ENCODE measurements at regions not wholly inside any gene's neighbourhood (a gene's known extent, or its start where the extent isn't known, plus 50 kb on each side); places are given as distances from the start of the nearest gene placed in this dataset.

DNA sequence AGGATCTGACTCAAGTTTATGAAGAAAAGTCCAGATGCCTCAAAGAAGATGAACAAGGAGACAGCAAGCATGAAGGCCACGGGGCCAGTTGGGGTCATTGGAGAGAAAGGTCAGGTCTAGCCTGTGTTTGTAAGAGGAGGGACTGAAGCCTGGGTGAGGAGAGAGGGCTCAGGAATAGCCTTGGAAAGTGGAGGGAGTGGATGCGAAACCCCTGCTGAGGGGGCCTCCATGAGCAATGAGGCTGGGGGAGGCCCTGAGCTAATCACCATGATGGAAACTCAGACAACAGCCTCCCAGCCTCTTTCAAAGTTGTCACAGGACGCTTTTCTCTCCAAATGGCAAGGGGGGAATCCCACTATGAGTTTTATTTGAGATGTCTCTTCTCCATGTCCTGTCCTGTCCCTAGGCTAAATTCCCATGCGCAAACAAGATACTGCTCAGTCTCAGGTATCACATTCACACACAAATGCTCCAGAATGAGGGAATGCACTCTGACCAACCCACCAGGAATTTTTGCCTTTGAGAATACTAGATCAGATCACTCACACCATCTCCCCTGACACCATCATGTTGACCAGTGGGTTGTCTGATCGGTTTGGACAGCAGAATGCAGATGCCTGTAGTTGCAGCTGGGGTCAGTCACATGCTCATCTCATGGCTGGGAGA, 51.3 kb upstream of the TOP3B start:
- TF ChIP-seq, protein P1, sequence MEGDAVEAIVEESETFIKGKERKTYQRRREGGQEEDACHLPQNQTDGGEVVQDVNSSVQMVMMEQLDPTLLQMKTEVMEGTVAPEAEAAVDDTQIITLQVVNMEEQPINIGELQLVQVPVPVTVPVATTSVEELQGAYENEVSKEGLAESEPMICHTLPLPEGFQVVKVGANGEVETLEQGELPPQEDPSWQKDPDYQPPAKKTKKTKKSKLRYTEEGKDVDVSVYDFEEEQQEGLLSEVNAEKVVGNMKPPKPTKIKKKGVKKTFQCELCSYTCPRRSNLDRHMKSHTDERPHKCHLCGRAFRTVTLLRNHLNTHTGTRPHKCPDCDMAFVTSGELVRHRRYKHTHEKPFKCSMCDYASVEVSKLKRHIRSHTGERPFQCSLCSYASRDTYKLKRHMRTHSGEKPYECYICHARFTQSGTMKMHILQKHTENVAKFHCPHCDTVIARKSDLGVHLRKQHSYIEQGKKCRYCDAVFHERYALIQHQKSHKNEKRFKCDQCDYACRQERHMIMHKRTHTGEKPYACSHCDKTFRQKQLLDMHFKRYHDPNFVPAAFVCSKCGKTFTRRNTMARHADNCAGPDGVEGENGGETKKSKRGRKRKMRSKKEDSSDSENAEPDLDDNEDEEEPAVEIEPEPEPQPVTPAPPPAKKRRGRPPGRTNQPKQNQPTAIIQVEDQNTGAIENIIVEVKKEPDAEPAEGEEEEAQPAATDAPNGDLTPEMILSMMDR (IDR thresholded peaks at IDR 0.05; ENCODE audit: insufficient read depth, low read depth, low read length, missing control alignments), result no peak
- DNase-seq (ENCODE audit: low read depth), result no peak
- H3K4me3 ChIP-seq (ENCODE audit: low read depth, low read length), result no peak overlapping the region

DNA sequence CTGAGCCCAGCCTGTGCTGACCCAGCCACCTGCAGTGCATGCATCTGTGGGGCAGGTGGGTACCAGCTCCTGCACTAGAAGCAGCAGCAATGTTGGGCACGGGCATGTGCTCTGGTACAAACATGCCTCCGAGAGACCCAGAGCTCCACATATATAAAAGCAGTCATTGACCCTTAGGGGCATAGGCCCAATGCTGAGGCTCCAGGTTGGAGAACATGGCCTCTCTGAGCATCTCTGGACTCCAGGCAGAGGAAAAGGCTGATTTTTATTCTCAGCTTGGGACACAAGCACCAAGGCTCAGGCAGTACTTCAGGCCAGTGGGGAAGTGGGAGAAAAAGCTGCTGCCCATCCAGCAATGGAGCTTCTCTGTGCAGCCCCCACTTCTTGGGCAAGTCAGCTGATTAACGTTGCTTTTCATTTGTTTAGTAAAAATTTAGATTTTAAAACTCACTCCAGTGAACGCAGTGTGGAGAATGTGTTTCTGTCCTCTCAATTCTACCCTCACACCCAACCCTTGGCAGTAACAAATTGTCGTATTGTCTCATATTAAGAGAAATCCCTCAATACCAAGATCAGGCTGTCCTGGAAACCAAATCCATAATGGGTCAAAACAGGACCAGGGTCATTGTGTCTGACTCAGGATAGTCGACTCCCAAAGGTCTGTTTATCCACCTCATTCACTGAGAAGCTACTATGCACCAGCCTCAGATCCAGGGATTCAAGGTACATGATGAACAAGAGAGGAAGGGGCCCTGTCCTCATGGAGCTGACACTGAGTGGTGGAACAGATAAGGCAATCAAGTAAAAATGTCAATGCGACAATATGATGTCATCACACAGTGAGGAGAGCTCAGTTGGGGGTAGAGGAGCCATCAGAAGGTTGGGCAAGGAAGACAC, 50.6 kb upstream of the TOP3B start:
- no peak for DNase-seq (ENCODE audit: low read depth)
- no peak overlapping the region for H3K4me3 ChIP-seq (ENCODE audit: low read depth, low read length)
- TF ChIP-seq, protein P1 (IDR thresholded peaks at IDR 0.05; ENCODE audit: insufficient read depth, low read depth, low read length, missing control alignments), result no peak

DNA sequence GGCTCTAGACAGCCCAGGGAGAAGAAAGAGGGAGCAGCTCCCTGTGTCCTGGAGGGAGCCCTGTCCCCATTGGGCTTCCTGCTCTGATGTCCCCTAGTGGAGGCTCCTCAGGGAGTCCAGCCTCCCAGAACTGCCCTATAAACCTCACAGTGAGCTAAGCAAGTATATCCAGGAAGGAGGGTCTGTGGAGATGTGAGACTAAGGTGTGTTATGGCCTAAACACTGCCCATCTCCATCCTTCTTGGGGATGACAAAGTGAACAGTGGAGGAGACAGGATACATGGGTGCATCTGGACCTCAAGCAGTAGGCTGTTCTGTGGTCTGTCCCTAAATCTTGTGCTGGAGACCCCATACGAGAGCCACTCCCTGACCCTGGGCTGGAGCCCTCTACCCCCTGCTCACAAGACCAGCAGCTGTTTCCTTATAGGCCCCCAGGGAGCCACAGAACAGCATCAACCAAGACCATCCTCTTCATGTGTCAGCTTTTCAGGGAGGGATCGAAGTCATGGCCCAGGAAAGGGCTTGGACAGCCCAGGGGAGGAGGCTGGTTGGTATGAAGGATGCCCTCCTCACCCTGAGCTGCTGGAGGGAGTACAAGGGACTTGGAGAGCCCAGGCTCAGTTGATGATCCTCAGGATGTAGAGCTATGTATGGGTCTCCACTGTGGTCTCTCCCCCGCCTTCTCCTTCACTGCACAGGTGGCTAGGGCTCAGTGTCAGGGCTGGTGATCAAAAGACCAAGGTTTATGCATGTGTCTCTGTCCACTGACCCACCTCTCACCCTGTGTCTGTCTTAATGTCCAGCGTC, 49.7 kb upstream of the TOP3B start:
- no peak for DNase-seq (ENCODE audit: low read depth)
- H3K4me3 ChIP-seq (ENCODE audit: low read depth, low read length), result no peak overlapping the region
- TF ChIP-seq, protein P1 (IDR thresholded peaks at IDR 0.05; ENCODE audit: insufficient read depth, low read depth, low read length, missing control alignments), result no peak

Measured in GM12865 (cell line).